ENCODE measurements at regions not wholly inside any gene's neighbourhood (a gene's known extent, or its start where the extent isn't known, plus 50 kb on each side); places are given as distances from the start of the nearest gene placed in this dataset.

- DNase-seq (ENCODE audit: low spot score): no peak
- in situ Hi-C loops (cut with MboI; ENCODE audit: low sequenced_read_pairs, unreplicated experiment): no loop called here
- no peak for TF ChIP-seq CTCF (IDR thresholded peaks at IDR 0.05; ENCODE audit: borderline replicate concordance, control extremely low read depth, extremely low read depth, insufficient read depth, missing control alignments)
Measured at GRCh38 chr3:40925231-40925630, 274.1 kb upstream of the CTNNB1 start.

GRCh38 chr3:40930131-40930538 lies 269.2 kb upstream of the CTNNB1 start:
- no peak for DNase-seq (ENCODE audit: low spot score)
- no peak for TF ChIP-seq CTCF (IDR thresholded peaks at IDR 0.05; ENCODE audit: borderline replicate concordance, control extremely low read depth, extremely low read depth, insufficient read depth, missing control alignments)
- in situ Hi-C loops (cut with MboI; ENCODE audit: low sequenced_read_pairs, unreplicated experiment): no loop called here

GRCh38 chr3:40930756-40931155 lies 268.5 kb upstream of the CTNNB1 start:
- in situ Hi-C loops (cut with MboI; ENCODE audit: low sequenced_read_pairs, unreplicated experiment): no loop called here
- no peak for DNase-seq (ENCODE audit: low spot score)
- no peak for TF ChIP-seq CTCF (IDR thresholded peaks at IDR 0.05; ENCODE audit: borderline replicate concordance, control extremely low read depth, extremely low read depth, insufficient read depth, missing control alignments)

- in situ Hi-C loops (cut with MboI; ENCODE audit: low sequenced_read_pairs, unreplicated experiment): no loop called here
- no peak for DNase-seq (ENCODE audit: low spot score)
- TF ChIP-seq CTCF (IDR thresholded peaks at IDR 0.05; ENCODE audit: borderline replicate concordance, control extremely low read depth, extremely low read depth, insufficient read depth, missing control alignments): no peak
Measured at GRCh38 chr3:40938591-40938990, 260.7 kb upstream of the CTNNB1 start.

- DNase-seq (ENCODE audit: low spot score): no peak
- TF ChIP-seq CTCF (IDR thresholded peaks at IDR 0.05; ENCODE audit: borderline replicate concordance, control extremely low read depth, extremely low read depth, insufficient read depth, missing control alignments): no peak
- in situ Hi-C loops (cut with MboI; ENCODE audit: low sequenced_read_pairs, unreplicated experiment): no loop called here
Measured at GRCh38 chr3:40939030-40939740, 260.1 kb upstream of the CTNNB1 start.

GRCh38 chr3:40939741-40940130 lies 259.6 kb upstream of the CTNNB1 start:
- DNase-seq (ENCODE audit: low spot score): no peak

More at GRCh38 chr3:40939741-40940130, 259.6 kb upstream of the CTNNB1 start:
- in situ Hi-C loops (cut with MboI; ENCODE audit: low sequenced_read_pairs, unreplicated experiment): no loop called here
- no peak for TF ChIP-seq CTCF (IDR thresholded peaks at IDR 0.05; ENCODE audit: borderline replicate concordance, control extremely low read depth, extremely low read depth, insufficient read depth, missing control alignments)

Data from GM13976 (cell line).